A673 (cell line): ENCODE measurements at regions not wholly inside any gene's neighbourhood (a gene's known extent, or its start where the extent isn't known, plus 50 kb on each side); places are given as distances from the start of the nearest gene placed in this dataset.

Experiments used
- BruUV-seq: library from RNA; stranded (reverse); fragments of 400-500 nt; replicated peaks from 2 replicates; lab custom pipeline; 2021; lab: Mats Ljungman, UMichigan
- CTCF ChIA-PET: fragments of 300-600 bp; sonication (Branson Sonifier 250); formaldehyde crosslinking; loops from one replicate; lab custom pipeline; 2022; ENCODE audit warnings: antibody characterized with exemption; lab: Charles Lee
- POLR2A ChIA-PET: fragments of 300-600 bp; sonication (Branson Sonifier 250); formaldehyde crosslinking; loops from one replicate; lab custom pipeline; 2022; ENCODE audit warnings: antibody characterized with exemption; ENCODE audit not compliant: low non-redundant PET; lab: Charles Lee
- DNase-seq: peaks from one replicate; pipeline ENCODE4 v3.0.0-alpha.2; 2015; ENCODE audit warnings: low spot score
- H3K27ac ChIP-seq: fragments of 200-600 bp; sonication (generic); 2 replicates; pipeline ENCODE4 v1.5.1; 2016; ENCODE audit warnings: mixed run types, low read depth, mild to moderate bottlenecking, mixed read lengths, antibody characterized with exemption, low read length; ENCODE audit not compliant: poor library complexity, severe bottlenecking
- H3K27me3 ChIP-seq: fragments of 200-600 bp; sonication (generic); replicated peaks from 2 replicates; pipeline ENCODE4 v1.6.1; 2017; ENCODE audit warnings: mixed run types, low read depth, mild to moderate bottlenecking, mixed read lengths, antibody characterized with exemption, low read length; ENCODE audit not compliant: insufficient read depth, poor library complexity
- H3K36me3 ChIP-seq: fragments of 200-600 bp; sonication (generic); 2 replicates; pipeline ENCODE4 v1.6.1; 2016; ENCODE audit warnings: mixed run types, mild to moderate bottlenecking, mixed read lengths, antibody characterized with exemption, low read length; ENCODE audit not compliant: insufficient read depth, poor library complexity, severe bottlenecking
- H3K4me1 ChIP-seq: fragments of 200-600 bp; sonication (generic); 2 replicates; pipeline ENCODE4 v1.6.1; 2017; ENCODE audit warnings: mixed run types, mild to moderate bottlenecking, mixed read lengths, antibody characterized with exemption, low read length; ENCODE audit not compliant: insufficient read depth, poor library complexity, severe bottlenecking
- H3K4me3 ChIP-seq: fragments of 200-600 bp; sonication (generic); 2 replicates; pipeline ENCODE4 v1.5.1; 2016; ENCODE audit warnings: low read depth, mixed run types, mild to moderate bottlenecking, mixed read lengths, low read length; ENCODE audit not compliant: poor library complexity, severe bottlenecking
- H3K9me3 ChIP-seq: fragments of 200-600 bp; sonication (generic); 2 replicates; pipeline ENCODE4 v1.6.1; 2016; ENCODE audit warnings: mixed run types, low read depth, mild to moderate bottlenecking, mixed read lengths, antibody characterized with exemption, low read length; ENCODE audit not compliant: poor library complexity, severe bottlenecking
- EZH2 ChIP-seq: fragments of 200-600 bp; sonication (generic); IDR thresholded peaks from 2 replicates; pipeline ENCODE4 v1.6.1; 2017; ENCODE audit warnings: borderline replicate concordance, low read depth, mild to moderate bottlenecking, mixed read lengths, antibody characterized with exemption, low read length; ENCODE audit not compliant: poor library complexity, severe bottlenecking
- intact Hi-C: fragments of 100-400 bp; cut with micrococcal nuclease; formaldehyde crosslinking; loops from one replicate; pipeline ENCODE4 v1.10.0; 2022; ENCODE audit not compliant: unreplicated experiment
- TF ChIP-seq, protein P1 (sequence below): fragments of 300-800, 200-600 bp; sonication (generic); conservative IDR thresholded peaks from 2 replicates; pipeline ENCODE4 v1.5.1; 2017; ENCODE audit warnings: low read depth, mild to moderate bottlenecking, antibody characterized with exemption, low read length, moderate library complexity, mixed read lengths

- H3K4me1 ChIP-seq, result peaks cover 3% of the 10 kb centered on the region
- H3K4me3 ChIP-seq, result no peak overlapping the region
- DNase-seq, result no peak
- H3K27ac ChIP-seq, result no peak overlapping the region
- no peaks in the 10 kb centered on the region for H3K27me3 ChIP-seq
- no peaks in the 10 kb centered on the region for H3K36me3 ChIP-seq
- no TSS peak for BruUV-seq
- POLR2A ChIA-PET, result no interaction called here
- CTCF ChIA-PET, result interaction anchor here (0.6 to 1.7 kb wide), 7 partner anchors 11 to 1121 kb away, joined by 3 to 6 read pairs (median 4); no protein-coding TSS in a partner anchor
- intact Hi-C loops, result loop anchor here (10.0 kb wide), 1 partner anchor 1188 kb away; no protein-coding TSS in a partner anchor
- no peak for TF ChIP-seq EZH2
- TF ChIP-seq, protein P1, sequence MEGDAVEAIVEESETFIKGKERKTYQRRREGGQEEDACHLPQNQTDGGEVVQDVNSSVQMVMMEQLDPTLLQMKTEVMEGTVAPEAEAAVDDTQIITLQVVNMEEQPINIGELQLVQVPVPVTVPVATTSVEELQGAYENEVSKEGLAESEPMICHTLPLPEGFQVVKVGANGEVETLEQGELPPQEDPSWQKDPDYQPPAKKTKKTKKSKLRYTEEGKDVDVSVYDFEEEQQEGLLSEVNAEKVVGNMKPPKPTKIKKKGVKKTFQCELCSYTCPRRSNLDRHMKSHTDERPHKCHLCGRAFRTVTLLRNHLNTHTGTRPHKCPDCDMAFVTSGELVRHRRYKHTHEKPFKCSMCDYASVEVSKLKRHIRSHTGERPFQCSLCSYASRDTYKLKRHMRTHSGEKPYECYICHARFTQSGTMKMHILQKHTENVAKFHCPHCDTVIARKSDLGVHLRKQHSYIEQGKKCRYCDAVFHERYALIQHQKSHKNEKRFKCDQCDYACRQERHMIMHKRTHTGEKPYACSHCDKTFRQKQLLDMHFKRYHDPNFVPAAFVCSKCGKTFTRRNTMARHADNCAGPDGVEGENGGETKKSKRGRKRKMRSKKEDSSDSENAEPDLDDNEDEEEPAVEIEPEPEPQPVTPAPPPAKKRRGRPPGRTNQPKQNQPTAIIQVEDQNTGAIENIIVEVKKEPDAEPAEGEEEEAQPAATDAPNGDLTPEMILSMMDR, result no peak
- H3K9me3 ChIP-seq, result no peaks in the 10 kb centered on the region
Measured at GRCh38 chr3:157606852-157607197, 103.6 kb upstream of the VEPH1 start.

DNA sequence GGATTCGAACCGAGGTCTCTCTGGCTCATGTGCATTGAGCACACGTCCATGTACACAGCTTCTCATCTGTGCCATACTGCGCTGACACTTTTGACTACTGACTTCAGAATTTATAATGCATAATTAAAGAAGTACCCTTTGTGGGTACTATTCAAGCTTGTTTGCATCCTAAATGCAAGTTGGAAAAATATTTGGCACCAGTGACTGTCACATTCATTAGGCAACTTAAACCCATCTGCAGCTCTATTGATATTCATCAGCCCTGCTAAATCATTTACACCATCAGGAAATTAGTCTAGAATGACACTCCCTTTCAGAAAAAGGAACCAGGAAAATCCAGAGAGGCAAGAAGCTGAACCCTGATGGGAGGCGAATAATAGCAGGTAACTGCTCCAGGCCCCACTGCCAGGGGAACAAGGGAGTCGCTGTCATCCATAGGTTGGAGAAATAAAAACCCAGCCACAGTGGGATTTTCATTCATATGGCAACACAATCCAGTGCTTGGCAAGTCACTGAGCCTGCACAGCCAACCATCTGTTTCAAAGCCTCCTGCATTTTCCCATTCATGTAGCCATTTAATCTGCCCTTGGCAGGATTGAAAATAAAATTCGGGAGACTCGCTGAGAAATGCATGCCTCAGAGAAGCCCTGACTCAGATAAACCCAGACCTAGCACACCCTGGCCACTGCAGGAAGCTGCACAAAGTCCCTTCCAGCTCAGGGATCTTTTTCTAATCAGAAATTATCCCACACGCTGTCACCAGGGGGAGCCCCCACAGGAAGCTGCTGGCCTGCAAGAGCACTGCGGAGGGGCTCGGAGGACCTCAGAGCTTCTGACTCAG, 103.0 kb upstream of the VEPH1 start:
- peak; percentile 78 for DNase-seq
- no peaks in the 10 kb centered on the region for H3K9me3 ChIP-seq
- H3K4me3 ChIP-seq, result no peak overlapping the region
- no peak overlapping the region for H3K27ac ChIP-seq
- POLR2A ChIA-PET, result no interaction called here
- no TSS peak for BruUV-seq
- no peak for TF ChIP-seq EZH2
- TF ChIP-seq, protein P1, result peak; percentile 90
- CTCF ChIA-PET, result interaction anchor here (0.6 to 1.7 kb wide), 10 partner anchors 11 to 1121 kb away, joined by 3 to 6 read pairs (median 4); partner anchors contain the start of gene RSRC1
- H3K27me3 ChIP-seq, result no peaks in the 10 kb centered on the region
- intact Hi-C loops, result loop anchor here (10.0 kb wide), 1 partner anchor 1189 kb away; no protein-coding TSS in a partner anchor
- peaks cover 3% of the 10 kb centered on the region for H3K4me1 ChIP-seq
- no peaks in the 10 kb centered on the region for H3K36me3 ChIP-seq

- Histone ChIP-seq H3K27ac (no peak overlapping the region), H3K9me3 (no peaks in the 10 kb centered on the region), H3K4me3 (no peak overlapping the region), H3K4me1 (peaks cover 3% of the 10 kb centered on the region), H3K27me3 (no peaks in the 10 kb centered on the region), H3K36me3 (no peaks in the 10 kb centered on the region)
- intact Hi-C loops, result loop anchor here (10.0 kb wide), 1 partner anchor 1189 kb away; no protein-coding TSS in a partner anchor
- ChIA-PET POLR2A (no interaction called here), CTCF (interaction anchor here (1.0 to 1.7 kb wide), 2 partner anchors 23 to 746 kb away, joined by 3 to 4 read pairs; no protein-coding TSS in a partner anchor)
- TF ChIP-seq, protein P1, result no peak
- TF ChIP-seq EZH2, result no peak
- no TSS peak for BruUV-seq
- no peak for DNase-seq
Measured at GRCh38 chr3:157605356-157605755, 102.1 kb upstream of the VEPH1 start.
